ENCODE measurements at regions not wholly inside any gene's neighbourhood (a gene's known extent, or its start where the extent isn't known, plus 50 kb on each side); places are given as distances from the start of the nearest gene placed in this dataset.
"Not testable (repeated sequence)": the region's sequence is repeated elsewhere in the genome, so short reads cannot be mapped to it uniquely, and the experiment has no call there.

- no peak for DNase-seq (ENCODE audit: low spot score)
Observed at GRCh38 chr5:112573441-112573840, 154.4 kb upstream of the EPB41L4A start.

- DNase-seq (ENCODE audit: low spot score): no peak
Observed at GRCh38 chr5:112574536-112574935, 155.5 kb upstream of the EPB41L4A start.

- DNase-seq (ENCODE audit: low spot score): no peak
Observed at GRCh38 chr5:112576298-112576925, 157.3 kb upstream of the EPB41L4A start.

- DNase-seq (ENCODE audit: low spot score): no peak
Observed at GRCh38 chr5:112579599-112580170, 158.0 kb upstream of the APC start.

GRCh38 chr5:112581811-112582320 is 155.8 kb upstream of the APC start:
- no peak for DNase-seq (ENCODE audit: low spot score)

- DNase-seq (ENCODE audit: low spot score): no peak
Observed at GRCh38 chr5:112583166-112583565, 154.5 kb upstream of the APC start.

GRCh38 chr5:112584781-112585180 is 152.9 kb upstream of the APC start:
- DNase-seq (ENCODE audit: low spot score): no peak

- no peak for DNase-seq (ENCODE audit: low spot score)
Observed at GRCh38 chr5:112586596-112587062, 151.1 kb upstream of the APC start.

GRCh38 chr5:112590858-112591257 is 146.8 kb upstream of the APC start:
- not testable (repeated sequence) for DNase-seq (ENCODE audit: low spot score)

- DNase-seq (ENCODE audit: low spot score): no peak
Observed at GRCh38 chr5:112594095-112594850, 143.4 kb upstream of the APC start.

GRCh38 chr5:112594941-112595340 is 142.7 kb upstream of the APC start:
- DNase-seq (ENCODE audit: low spot score): no peak

- no peak for DNase-seq (ENCODE audit: low spot score)
Observed at GRCh38 chr5:112597831-112598230, 139.9 kb upstream of the APC start.

GRCh38 chr5:112600510-112600909 is 137.2 kb upstream of the APC start:
- not testable (repeated sequence) for DNase-seq (ENCODE audit: low spot score)

- DNase-seq (ENCODE audit: low spot score): peak; percentile 15
Observed at GRCh38 chr5:112604732-112605630, 132.7 kb upstream of the APC start.

- DNase-seq (ENCODE audit: low spot score): no peak
Observed at GRCh38 chr5:112608975-112609374, 128.7 kb upstream of the APC start.

GRCh38 chr5:112612663-112613062 is 125.0 kb upstream of the APC start:
- no peak for DNase-seq (ENCODE audit: low spot score)

- no peak for DNase-seq (ENCODE audit: low spot score)
Observed at GRCh38 chr5:112614285-112614684, 123.4 kb upstream of the APC start.

- DNase-seq (ENCODE audit: low spot score): no peak
Observed at GRCh38 chr5:112614986-112615385, 122.7 kb upstream of the APC start.

GRCh38 chr5:112616812-112617547 is 120.7 kb upstream of the APC start:
- DNase-seq (ENCODE audit: low spot score): no peak

GRCh38 chr5:112625246-112625645 is 112.4 kb upstream of the APC start:
- no peak for DNase-seq (ENCODE audit: low spot score)

GRCh38 chr5:112625689-112626438 is 111.8 kb upstream of the APC start:
- DNase-seq (ENCODE audit: low spot score): no peak

Data from hematopoietic multipotent progenitor cell treated with erythropoietin and hydrocortisone succinate and interleukin-3 and kit ligand, for 17 days (in vitro differentiated cells).